DMS53 treated with DMSO at 0.1 percent for 48 hours (cell line): ENCODE measurements at regions not wholly inside any gene's neighbourhood (a gene's known extent, or its start where the extent isn't known, plus 50 kb on each side); places are given as distances from the start of the nearest gene placed in this dataset.

Experiments used
- DNase-seq: peaks from one replicate; lab custom pipeline; 2025; ENCODE audit not compliant: unreplicated experiment; lab: John Stamatoyannopoulos, UW

GRCh38 chr21:32184065-32184464 is 94.8 kb downstream of the MIS18A start:
- no peak for DNase-seq

GRCh38 chr21:32183396-32183795 is 95.5 kb downstream of the MIS18A start:
- no peak for DNase-seq

GRCh38 chr21:32182449-32182848 is 96.4 kb downstream of the MIS18A start:
- no peak for DNase-seq

- no peak for DNase-seq
Measured at GRCh38 chr21:32181457-32181856, 97.4 kb downstream of the MIS18A start.

DNA sequence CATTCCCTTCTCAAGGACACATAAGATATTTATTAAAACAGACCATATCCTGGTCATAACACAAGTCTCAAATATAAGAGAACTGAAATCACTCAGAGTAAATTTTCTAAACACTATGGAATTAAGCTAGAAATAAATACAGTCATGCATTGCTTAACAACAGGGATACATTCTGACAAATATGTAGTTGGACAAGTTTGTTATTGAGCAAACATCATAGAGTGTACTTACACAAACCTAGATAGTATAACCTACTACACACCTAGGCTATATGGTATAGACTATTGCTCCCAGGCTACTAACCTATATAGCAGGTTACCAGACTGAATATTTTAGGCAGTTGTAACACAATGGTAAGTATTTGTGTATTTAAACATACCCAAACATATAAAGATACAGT is 104.0 kb downstream of the MIS18A start:
- no peak for DNase-seq

GRCh38 chr21:32173121-32173724 is 105.6 kb downstream of the MIS18A start:
- DNase-seq, result no peak

DNA sequence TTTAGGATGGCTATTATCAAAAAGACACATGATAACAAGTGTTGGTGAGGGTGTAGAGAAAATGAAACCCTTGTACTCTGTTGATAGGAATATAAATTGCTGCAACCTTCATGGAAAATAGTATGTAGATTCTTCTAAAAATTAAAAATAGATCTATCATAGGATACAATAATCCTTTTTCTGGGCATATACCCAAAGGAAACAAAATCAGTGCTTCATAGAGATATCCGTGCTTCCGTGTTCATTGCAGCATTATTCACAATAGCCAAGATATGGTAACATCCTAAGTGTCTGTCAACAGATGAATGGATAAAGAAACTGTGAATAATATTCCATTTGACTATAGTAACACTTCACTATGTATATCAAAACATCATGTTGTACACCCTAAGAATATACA is 106.7 kb downstream of the MIS18A start:
- no peak for DNase-seq

- no peak for DNase-seq
Measured at GRCh38 chr21:32167513-32167912, 111.3 kb downstream of the MIS18A start.

DNA sequence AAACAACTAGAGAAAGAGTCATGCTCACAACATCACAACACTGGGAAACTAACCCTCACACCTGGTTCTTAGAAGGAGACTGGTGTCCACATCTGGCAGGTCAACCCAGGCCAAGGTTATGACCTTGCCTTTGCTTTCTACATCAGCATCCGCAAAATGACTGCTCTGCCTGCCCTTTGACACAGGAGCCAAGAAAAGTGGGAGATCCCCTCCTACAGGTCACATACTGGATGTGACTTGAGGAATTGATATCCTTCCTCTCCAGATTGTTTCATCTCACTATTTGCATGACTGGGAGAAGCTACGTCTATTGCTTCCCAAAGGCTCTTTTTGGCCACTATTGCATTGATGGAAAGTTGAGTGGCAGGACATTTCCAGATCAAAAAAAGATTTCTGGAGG is 115.5 kb downstream of the MIS18A start:
- no peak for DNase-seq

GRCh38 chr21:32162727-32163320 is 116.0 kb downstream of the MIS18A start:
- no peak for DNase-seq

DNA sequence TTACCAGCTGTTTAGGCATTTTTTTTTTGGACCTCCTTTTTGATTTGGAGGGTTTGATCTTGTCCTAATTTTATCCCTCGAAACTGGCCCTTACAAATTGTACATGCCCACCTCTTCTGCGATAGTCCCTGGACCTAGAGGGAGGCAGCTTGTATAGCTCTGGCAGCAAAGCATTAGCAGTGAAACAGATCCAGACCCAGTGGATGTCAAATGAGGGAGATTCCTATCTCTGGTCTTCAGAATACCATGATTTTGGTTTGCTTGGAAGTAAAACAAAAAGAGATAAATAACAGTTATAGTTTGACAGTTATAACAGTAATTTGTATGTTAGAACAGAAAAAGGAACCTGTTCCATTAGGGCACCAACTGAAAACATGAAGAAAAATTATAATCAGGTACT is 123.6 kb downstream of the MIS18A start:
- DNase-seq, result no peak

DNA sequence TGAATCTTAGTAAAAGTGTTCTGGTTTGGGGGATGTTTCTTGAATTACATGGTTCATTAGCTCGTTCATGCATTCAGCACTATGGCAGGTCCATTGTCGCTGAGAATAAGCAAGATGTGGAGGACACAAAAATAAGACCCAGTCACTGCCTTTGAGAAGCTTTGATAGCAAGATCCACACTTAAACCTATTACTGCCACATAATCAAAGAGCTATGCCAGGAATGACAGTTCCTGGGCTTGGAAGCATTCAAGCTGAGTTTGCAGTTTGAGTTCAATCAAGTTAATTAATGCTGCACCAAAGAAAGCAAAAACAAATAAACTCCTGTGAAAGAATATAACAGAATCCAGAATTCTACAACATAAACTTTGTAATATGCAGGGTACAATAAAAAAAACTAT is 131.8 kb downstream of the MIS18A start:
- DNase-seq, result no peak

- DNase-seq, result no peak
Measured at GRCh38 chr21:32144851-32145250, 134.0 kb downstream of the MIS18A start.

- no peak for DNase-seq
Measured at GRCh38 chr21:32143241-32143939, 135.5 kb downstream of the MIS18A start.

DNA sequence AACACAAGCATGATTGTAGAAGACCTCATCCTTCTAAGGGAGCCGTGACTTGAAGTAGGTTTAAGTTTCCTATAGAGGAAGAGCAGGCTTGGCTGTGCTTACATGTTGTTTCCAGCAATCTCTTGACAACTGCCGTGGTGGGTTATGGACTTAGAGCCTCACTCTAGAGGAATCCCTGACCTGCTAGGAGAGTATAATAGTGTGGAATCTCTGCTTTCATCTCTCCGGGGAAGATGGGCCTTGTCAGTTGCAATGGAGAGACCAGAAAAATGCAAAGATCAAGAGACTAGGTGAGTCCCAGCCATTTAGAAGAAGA is 137.6 kb downstream of the MIS18A start:
- DNase-seq, result no peak

GRCh38 chr21:32140604-32141317 is 138.1 kb downstream of the MIS18A start:
- DNase-seq, result no peak

DNA sequence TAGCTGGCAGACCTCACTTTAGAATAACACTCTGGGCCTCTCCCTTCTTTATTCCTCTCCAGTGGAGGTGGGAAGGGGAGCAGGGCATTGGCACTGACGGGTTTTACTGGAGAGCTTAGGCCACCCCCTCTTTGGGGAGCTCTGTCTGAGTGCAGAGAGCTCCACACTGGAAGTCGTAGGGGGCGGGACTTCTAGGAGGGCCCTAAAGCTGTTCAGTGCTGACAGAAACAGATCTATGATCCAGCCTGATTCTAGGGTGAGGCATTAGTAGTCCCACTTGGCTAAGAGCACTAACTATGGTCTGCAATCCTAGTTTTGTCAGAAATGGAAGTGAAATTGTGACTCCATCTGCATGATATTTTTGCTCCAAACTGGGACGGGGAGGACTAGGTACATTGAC is 138.7 kb downstream of the MIS18A start:
- DNase-seq, result no peak

DNA sequence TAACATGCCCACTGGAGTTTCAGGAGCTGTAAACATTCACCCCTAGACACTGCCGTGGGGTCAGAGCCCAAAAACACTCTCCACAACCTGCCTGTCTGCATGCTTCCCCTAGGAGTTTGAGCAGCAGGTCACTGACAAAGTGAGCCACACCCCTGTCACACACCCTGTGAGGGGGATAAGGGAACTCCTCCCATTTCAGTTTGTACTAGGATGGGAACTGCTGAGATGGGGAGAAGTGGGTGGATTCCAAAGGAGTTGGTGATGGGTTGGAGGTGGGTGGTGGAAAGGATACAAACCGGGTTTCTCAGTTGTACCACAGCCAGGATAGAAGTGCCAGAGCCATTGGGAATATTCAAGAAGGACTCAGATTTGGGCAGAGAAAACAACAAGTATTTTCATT is 140.2 kb downstream of the MIS18A start:
- DNase-seq, result no peak

GRCh38 chr21:32137931-32138330 is 140.9 kb downstream of the MIS18A start:
- DNase-seq, result no peak

DNA sequence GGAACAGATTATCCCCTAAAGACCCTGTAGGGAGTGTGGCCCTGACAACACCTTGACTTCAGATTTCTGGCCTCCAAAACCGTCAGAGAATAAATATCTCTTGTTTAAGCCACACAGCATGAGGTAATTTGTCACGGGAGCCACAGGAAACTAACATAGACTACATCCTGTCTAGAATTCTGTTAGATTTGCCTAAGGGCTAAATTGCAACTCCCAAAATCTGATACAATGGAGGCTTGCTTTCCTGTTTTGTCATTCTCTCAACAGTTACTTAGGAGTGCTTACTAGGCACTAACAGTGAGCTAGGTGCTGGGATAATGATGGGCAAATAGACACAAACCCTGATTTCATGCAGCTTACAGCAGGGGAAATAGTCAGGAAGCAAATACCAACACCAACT is 141.6 kb downstream of the MIS18A start:
- DNase-seq, result no peak

GRCh38 chr21:32136546-32136945 is 142.3 kb downstream of the MIS18A start:
- DNase-seq, result no peak
